SK-N-SH treated with all-trans-retinoic acid at 6 μM for 48 hours (cell line): ENCODE measurements at regions not wholly inside any gene's neighbourhood (a gene's known extent, or its start where the extent isn't known, plus 50 kb on each side); places are given as distances from the start of the nearest gene placed in this dataset.

Experiments used
- ZC3H10 ChIP-seq: fragments of 250-450 bp; sonication (Bioruptor Pico); IDR thresholded peaks from 2 replicates; pipeline ENCODE4 v1.5.1; 2021; ENCODE audit warnings: mild to moderate bottlenecking, moderate library complexity
- TF ChIP-seq, protein P1 (sequence below): fragments of 250-450 bp; sonication (Bioruptor Pico); IDR thresholded peaks from 2 replicates; pipeline ENCODE4 v1.8.0; 2020; ENCODE audit warnings: mild to moderate bottlenecking, moderate library complexity, borderline replicate concordance

DNA sequence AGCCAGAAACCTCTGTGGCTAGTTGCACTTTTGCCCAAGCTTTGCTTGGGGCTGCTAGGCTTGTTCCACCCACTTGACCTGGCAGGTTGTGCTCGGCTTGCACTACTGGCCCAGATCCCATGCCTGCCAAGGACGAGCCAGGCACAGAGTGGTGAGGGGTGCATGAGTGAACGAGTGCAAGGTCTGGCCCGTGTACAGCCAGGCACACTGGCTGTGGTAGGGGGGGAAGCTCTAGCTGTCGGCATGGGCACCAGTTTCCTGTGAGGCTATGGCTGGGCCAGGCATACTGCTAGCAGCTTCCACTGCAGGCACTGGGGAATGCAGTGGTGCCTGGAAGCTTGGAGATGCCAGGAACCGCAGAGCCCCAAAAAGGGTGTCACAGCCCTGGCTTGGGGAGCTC lies 210.4 kb downstream of the AKAIN1 start:
- TF ChIP-seq ZC3H10 (CRISPR knock-in tag), result no peak
- TF ChIP-seq, protein P1, sequence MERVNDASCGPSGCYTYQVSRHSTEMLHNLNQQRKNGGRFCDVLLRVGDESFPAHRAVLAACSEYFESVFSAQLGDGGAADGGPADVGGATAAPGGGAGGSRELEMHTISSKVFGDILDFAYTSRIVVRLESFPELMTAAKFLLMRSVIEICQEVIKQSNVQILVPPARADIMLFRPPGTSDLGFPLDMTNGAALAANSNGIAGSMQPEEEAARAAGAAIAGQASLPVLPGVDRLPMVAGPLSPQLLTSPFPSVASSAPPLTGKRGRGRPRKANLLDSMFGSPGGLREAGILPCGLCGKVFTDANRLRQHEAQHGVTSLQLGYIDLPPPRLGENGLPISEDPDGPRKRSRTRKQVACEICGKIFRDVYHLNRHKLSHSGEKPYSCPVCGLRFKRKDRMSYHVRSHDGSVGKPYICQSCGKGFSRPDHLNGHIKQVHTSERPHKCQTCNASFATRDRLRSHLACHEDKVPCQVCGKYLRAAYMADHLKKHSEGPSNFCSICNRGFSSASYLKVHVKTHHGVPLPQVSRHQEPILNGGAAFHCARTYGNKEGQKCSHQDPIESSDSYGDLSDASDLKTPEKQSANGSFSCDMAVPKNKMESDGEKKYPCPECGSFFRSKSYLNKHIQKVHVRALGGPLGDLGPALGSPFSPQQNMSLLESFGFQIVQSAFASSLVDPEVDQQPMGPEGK (CRISPR knock-in tag), result no peak
